ENCODE measurements at regions not wholly inside any gene's neighbourhood (a gene's known extent, or its start where the extent isn't known, plus 50 kb on each side); places are given as distances from the start of the nearest gene placed in this dataset.

DNA sequence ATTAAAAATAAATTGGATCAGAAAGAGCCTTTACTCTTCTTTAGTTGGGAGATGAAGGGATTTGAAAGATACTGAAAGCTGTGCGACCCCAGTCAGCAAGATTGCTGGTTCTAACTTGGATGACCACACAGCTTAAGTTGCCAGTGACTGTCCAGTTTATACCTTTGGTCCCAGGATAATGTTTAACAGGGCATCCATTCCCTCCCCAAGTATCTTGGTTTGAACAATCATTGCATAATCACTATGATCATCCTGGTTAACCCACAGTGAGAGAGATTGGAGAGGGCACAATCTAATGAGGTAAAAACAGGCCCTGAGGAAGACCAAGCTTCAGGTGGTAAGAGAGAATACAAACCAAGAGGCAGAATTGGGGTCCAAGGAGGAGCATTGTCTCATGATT, 798.3 kb downstream of the MAFB start:
- no peak for DNase-seq

GRCh38 chr20:39888310-39888709, 800.7 kb downstream of the MAFB start:
- no peak for DNase-seq

- no peak for DNase-seq
These were observed 802.3 kb downstream of the MAFB start for GRCh38 chr20:39886650-39887190.

GRCh38 chr20:39885975-39886649, 802.9 kb downstream of the MAFB start:
- peak; percentile 31 for DNase-seq

- no peak for DNase-seq
These were observed 806.2 kb downstream of the MAFB start for GRCh38 chr20:39882806-39883205.

GRCh38 chr20:39880890-39881289, 808.1 kb downstream of the MAFB start:
- DNase-seq: peak; percentile 0

DNA sequence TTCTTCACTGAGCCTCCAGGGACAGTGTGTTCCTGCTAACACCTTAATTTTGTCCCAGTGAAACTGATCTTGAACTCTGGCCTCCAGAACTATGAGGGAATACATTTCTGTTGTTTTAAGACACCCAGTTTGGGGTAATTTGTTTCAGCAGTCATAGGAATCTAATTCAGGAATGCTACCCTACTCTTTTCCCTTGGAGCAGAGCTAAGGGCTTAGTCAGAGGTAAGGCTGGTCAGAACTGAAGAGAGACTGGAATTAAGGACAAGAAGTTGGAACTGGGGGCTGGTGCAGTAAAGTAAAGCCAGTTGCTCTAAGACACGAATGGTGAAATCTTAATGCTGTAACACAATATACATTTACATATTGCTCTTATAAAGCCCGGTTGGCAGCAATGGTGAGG, 809.7 kb downstream of the MAFB start:
- no peak for DNase-seq

GRCh38 chr20:39878809-39879208, 810.2 kb downstream of the MAFB start:
- no peak for DNase-seq

- DNase-seq: no peak
These were observed 810.7 kb downstream of the MAFB start for GRCh38 chr20:39878320-39878719.

DNA sequence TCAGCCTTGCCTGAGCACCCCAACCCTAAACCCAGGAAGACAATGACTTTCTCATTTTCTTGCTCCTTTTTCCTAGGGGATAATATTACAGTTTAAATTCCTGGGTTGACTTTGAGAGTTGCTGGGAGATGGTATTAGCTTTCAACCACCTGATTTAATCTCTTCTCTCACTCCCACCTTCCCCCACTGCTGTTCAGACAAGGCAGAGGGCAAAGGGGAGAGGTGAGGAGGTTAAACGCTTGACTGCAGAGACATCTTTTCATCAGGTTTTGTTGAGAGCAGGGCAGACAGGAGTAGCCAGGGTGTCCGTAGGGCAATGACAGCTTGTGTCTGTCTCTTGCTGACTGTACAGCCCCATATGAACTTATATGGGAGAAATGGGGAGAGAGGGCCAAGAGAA, 811.2 kb downstream of the MAFB start:
- DNase-seq: no peak

- DNase-seq: no peak
These were observed 811.9 kb downstream of the MAFB start for GRCh38 chr20:39876976-39877635.

DNA sequence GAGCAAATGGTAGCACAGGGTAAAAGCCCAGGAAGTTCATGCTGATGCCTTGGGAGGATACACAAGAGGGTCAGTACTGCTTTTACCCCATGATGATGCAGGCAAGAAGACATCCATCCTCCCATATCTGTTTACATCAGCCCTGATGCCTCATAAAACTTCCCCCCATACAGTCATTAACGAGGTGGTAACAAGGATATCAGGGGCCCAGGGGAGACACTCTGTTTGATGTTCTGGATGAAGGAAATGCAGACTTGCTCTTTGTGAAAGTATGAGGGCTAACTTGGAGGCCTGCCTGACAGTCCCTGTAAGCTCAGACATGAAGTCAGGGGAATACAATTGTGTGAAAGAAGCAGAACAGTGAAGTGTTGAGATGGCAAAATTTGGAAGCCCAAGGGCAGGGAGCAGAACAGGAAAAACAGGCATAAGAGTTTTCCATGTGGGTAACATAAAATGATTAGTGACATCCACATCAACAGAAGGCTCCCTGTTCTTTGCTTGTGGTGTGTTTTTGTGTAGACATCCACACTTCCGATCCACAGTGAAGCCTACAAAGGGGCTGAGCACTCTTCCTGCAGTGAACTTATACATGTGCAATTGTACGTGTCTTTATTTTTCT, 813.4 kb downstream of the MAFB start:
- no peak for DNase-seq

- DNase-seq: peak; percentile 68
These were observed 814.8 kb downstream of the MAFB start for GRCh38 chr20:39874049-39874893.

GRCh38 chr20:39873286-39873685, 815.8 kb downstream of the MAFB start:
- no peak for DNase-seq

DNA sequence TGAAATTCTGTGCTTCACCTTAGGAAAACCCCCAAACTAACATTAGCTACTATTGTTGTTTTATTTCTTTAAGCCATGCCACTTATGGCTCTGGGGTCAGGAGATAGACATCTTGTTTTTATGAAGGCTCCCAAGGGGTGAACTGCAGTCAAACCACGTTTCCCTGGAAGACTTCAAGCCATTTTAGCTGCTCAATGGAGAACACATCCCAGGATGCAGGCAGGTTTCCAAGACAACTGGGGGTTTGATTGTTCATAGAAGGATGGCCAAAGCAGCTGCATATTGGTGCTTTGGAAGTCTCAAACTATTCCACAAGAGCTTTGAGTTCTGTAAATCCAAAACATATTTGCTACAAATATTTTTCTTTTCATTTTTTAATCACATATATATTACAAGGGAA, 818.0 kb downstream of the MAFB start:
- no peak for DNase-seq

- no peak for DNase-seq
These were observed 823.6 kb downstream of the MAFB start for GRCh38 chr20:39865446-39865845.

- no peak for DNase-seq
These were observed 826.6 kb downstream of the MAFB start for GRCh38 chr20:39862470-39862891.

GRCh38 chr20:39861381-39861780, 827.7 kb downstream of the MAFB start:
- DNase-seq: no peak

- no peak for DNase-seq
These were observed 831.2 kb downstream of the MAFB start for GRCh38 chr20:39857835-39858234.

DNA sequence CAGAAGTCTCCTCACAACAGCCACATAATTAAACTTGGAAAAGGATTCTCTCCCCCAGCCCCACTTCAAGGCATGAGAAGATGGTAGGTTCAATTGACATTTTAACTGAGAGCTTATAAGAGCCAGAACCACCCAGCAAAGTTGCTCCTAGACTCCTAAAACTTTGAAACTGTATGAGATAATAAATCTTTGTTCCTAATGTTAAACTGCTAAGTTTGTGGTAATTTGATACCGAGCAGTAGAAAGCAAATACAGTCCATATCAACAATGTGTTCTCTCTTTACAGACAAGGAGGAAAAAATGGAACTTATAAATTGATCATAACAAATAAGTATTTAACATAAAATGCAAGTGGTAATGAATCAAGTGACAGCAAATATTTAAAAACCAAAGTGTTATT, 831.8 kb downstream of the MAFB start:
- DNase-seq: no peak

GRCh38 chr20:39855799-39856198, 833.2 kb downstream of the MAFB start:
- no peak for DNase-seq

GRCh38 chr20:39855056-39855455, 834.0 kb downstream of the MAFB start:
- DNase-seq: no peak

DNA sequence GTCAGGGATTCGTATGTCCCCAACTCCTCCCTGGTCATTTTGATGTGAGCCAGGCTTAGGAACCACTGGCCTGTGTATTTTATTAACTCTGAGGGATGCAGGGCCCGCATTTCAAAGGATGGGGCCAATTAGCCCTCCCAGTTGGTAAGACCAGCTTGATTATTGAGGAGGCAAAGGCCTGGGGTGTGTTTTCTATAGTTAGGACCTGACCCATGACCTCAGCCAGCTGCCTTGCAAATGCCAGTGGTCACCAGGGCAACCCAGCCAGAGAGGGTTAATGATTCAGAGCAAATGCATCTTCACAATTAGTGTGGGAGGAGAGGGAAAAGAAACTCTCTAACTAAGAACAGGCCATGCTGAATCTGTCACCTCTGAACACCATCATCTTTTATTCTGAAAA, 835.4 kb downstream of the MAFB start:
- DNase-seq: no peak
